DND-41 (cell line): ENCODE measurements at regions not wholly inside any gene's neighbourhood (a gene's known extent, or its start where the extent isn't known, plus 50 kb on each side); places are given as distances from the start of the nearest gene placed in this dataset.

Experiments
- CTCF ChIP-seq: IDR thresholded peaks from 2 replicates; pipeline ENCODE4 v1.5.1; 2012; ENCODE audit warnings: borderline replicate concordance, low read length, moderate library complexity, mild to moderate bottlenecking; ENCODE audit not compliant: poor library complexity, severe bottlenecking; ENCODE audit errors: extremely low read depth
- EZH2 ChIP-seq: IDR thresholded peaks from 3 replicates; pipeline ENCODE4 v1.6.1; 2012; ENCODE audit warnings: borderline replicate concordance, low read depth, mild to moderate bottlenecking, moderate library complexity, low read length, inconsistent platforms; ENCODE audit not compliant: severe bottlenecking

GRCh38 chr2:185668710-185669109 lies 69.9 kb upstream of the FSIP2 start:
- TF ChIP-seq CTCF = no peak
- no peak for TF ChIP-seq EZH2
